ENCODE measurements at regions not wholly inside any gene's neighbourhood (a gene's known extent, or its start where the extent isn't known, plus 50 kb on each side); places are given as distances from the start of the nearest gene placed in this dataset.

DNA sequence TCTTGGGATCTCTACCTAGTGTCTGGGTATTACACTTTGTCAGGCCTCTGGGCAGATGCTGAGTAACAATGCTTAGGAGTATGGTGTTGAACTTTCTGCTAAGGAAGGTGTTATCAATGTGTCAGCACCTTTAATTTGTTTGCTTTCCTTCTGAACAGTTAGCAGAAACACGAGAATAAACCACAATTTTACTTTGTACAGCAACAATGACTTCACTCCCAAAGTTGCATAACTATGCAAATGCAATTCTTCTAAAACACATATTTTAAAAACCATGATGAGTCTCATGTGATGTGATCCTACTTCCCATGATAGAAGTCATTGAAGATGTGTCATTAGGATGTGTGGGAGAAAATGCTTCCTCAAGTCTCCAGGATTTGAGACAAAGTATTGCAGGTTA is 155.0 kb downstream of the POSTN start:
- Histone ChIP-seq H3K4me1 (ENCODE audit: insufficient read depth, low read length, severe bottlenecking) (no peaks in the 10 kb centered on the region), H2AFZ (ENCODE audit: low read length) (no peak overlapping the region), H4K20me1 (ENCODE audit: insufficient read depth, low read length) (no peaks in the 10 kb centered on the region), H3F3A (ENCODE audit: insufficient read depth, low read length) (no peaks in the 10 kb centered on the region), H3K27me3 (ENCODE audit: insufficient read depth, low read length) (no peaks in the 10 kb centered on the region), H3K4me2 (ENCODE audit: low read length) (no peak overlapping the region), H3K9me2 (ENCODE audit: low read depth, low read length) (no peaks in the 10 kb centered on the region), H3K27ac (ENCODE audit: low read depth, low read length, poor library complexity, severe bottlenecking) (no peak overlapping the region), H3K79me2 (ENCODE audit: insufficient read depth, low read length) (no peaks in the 10 kb centered on the region), H3K9me3 (ENCODE audit: low read length) (no peaks in the 10 kb centered on the region), H3K4me3 (ENCODE audit: low read depth, low read length, poor library complexity, severe bottlenecking) (no peak overlapping the region), H3K9ac (ENCODE audit: low read length) (no peak overlapping the region), H3K36me3 (ENCODE audit: insufficient read depth, low read length) (no peaks in the 10 kb centered on the region)
- TF ChIP-seq, protein P1, sequence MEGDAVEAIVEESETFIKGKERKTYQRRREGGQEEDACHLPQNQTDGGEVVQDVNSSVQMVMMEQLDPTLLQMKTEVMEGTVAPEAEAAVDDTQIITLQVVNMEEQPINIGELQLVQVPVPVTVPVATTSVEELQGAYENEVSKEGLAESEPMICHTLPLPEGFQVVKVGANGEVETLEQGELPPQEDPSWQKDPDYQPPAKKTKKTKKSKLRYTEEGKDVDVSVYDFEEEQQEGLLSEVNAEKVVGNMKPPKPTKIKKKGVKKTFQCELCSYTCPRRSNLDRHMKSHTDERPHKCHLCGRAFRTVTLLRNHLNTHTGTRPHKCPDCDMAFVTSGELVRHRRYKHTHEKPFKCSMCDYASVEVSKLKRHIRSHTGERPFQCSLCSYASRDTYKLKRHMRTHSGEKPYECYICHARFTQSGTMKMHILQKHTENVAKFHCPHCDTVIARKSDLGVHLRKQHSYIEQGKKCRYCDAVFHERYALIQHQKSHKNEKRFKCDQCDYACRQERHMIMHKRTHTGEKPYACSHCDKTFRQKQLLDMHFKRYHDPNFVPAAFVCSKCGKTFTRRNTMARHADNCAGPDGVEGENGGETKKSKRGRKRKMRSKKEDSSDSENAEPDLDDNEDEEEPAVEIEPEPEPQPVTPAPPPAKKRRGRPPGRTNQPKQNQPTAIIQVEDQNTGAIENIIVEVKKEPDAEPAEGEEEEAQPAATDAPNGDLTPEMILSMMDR (IDR thresholded peaks at IDR 0.05; ENCODE audit: low read length): no peak
- no peak for TF ChIP-seq EZH2 (IDR thresholded peaks at IDR 0.05; ENCODE audit: borderline replicate concordance, low read length)

DNA sequence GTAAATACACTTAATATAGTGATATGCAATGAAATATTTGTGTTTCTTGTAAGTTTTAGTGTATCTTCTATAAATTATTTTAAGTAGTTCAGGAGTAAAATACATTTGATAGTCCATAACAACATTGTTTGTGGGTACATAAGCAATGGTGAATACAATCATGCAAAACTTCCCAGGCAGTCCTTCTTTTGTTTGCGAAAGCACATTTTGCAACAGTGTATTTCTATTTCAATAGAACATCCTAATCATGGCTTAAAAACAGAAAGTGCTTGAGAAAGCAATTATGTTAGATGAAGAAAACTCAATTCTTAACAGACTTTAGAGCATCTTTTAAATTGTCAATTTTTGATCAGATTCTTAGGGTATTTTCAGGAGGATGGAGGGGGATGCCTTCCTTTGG is 155.6 kb downstream of the POSTN start:
- Histone ChIP-seq H3F3A (ENCODE audit: insufficient read depth, low read length) (no peaks in the 10 kb centered on the region), H4K20me1 (ENCODE audit: insufficient read depth, low read length) (no peaks in the 10 kb centered on the region), H3K9ac (ENCODE audit: low read length) (no peak overlapping the region), H2AFZ (ENCODE audit: low read length) (no peak overlapping the region), H3K9me2 (ENCODE audit: low read depth, low read length) (no peaks in the 10 kb centered on the region), H3K36me3 (ENCODE audit: insufficient read depth, low read length) (no peaks in the 10 kb centered on the region), H3K79me2 (ENCODE audit: insufficient read depth, low read length) (no peaks in the 10 kb centered on the region), H3K4me2 (ENCODE audit: low read length) (no peak overlapping the region), H3K9me3 (ENCODE audit: low read length) (no peaks in the 10 kb centered on the region), H3K4me3 (ENCODE audit: low read depth, low read length, poor library complexity, severe bottlenecking) (no peak overlapping the region), H3K4me1 (ENCODE audit: insufficient read depth, low read length, severe bottlenecking) (no peaks in the 10 kb centered on the region), H3K27ac (ENCODE audit: low read depth, low read length, poor library complexity, severe bottlenecking) (no peak overlapping the region), H3K27me3 (ENCODE audit: insufficient read depth, low read length) (no peaks in the 10 kb centered on the region)
- TF ChIP-seq, protein P1 (IDR thresholded peaks at IDR 0.05; ENCODE audit: low read length): no peak
- TF ChIP-seq EZH2 (IDR thresholded peaks at IDR 0.05; ENCODE audit: borderline replicate concordance, low read length): no peak

DNA sequence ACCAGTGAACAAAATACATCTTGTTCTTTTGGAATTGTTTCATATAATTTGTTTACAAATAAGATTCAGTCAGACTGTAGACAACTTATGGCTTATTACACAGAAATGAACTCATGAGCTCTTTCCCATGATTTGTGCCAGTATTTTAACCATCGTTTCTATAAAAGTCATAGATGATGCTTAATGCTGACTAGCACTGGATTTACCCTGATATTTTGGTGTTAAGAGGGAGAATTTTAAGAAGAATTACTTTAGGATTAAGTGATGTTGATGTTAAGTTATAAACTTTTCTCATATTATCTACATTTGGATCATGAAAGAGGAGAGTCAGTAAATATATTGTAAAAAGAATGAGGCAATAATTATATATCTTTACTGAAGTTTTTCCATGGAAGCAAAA is 162.7 kb downstream of the POSTN start:
- no peak overlapping the region for H3K27ac ChIP-seq (ENCODE audit: low read depth, low read length, poor library complexity, severe bottlenecking)
- no peaks in the 10 kb centered on the region for H3F3A ChIP-seq (ENCODE audit: insufficient read depth, low read length)
- H2AFZ ChIP-seq (ENCODE audit: low read length): no peak overlapping the region
- H4K20me1 ChIP-seq (ENCODE audit: insufficient read depth, low read length): no peaks in the 10 kb centered on the region
- H3K4me1 ChIP-seq (ENCODE audit: insufficient read depth, low read length, severe bottlenecking): no peaks in the 10 kb centered on the region
- H3K4me3 ChIP-seq (ENCODE audit: low read depth, low read length, poor library complexity, severe bottlenecking): no peak overlapping the region
- H3K9ac ChIP-seq (ENCODE audit: low read length): no peak overlapping the region
- TF ChIP-seq, protein P1 (IDR thresholded peaks at IDR 0.05; ENCODE audit: low read length): no peak
- no peak for TF ChIP-seq EZH2 (IDR thresholded peaks at IDR 0.05; ENCODE audit: borderline replicate concordance, low read length)
- no peaks in the 10 kb centered on the region for H3K79me2 ChIP-seq (ENCODE audit: insufficient read depth, low read length)
- no peaks in the 10 kb centered on the region for H3K9me3 ChIP-seq (ENCODE audit: low read length)
- H3K9me2 ChIP-seq (ENCODE audit: low read depth, low read length): no peaks in the 10 kb centered on the region
- H3K4me2 ChIP-seq (ENCODE audit: low read length): no peak overlapping the region
- no peaks in the 10 kb centered on the region for H3K27me3 ChIP-seq (ENCODE audit: insufficient read depth, low read length)
- no peaks in the 10 kb centered on the region for H3K36me3 ChIP-seq (ENCODE audit: insufficient read depth, low read length)
